Fibroblast of peridontal ligament (primary cell): ENCODE measurements at regions not wholly inside any gene's neighbourhood (a gene's known extent, or its start where the extent isn't known, plus 50 kb on each side); places are given as distances from the start of the nearest gene placed in this dataset.

Experiments
- DNase-seq: peaks from one replicate; pipeline ENCODE4 v3.0.0-alpha.2; 2010; ENCODE audit errors: extremely low read depth

- no peak for DNase-seq
These were observed 57.4 kb upstream of the TMPRSS15 start for GRCh38 chr21:18460979-18461378.

GRCh38 chr21:18461743-18462142, 58.2 kb upstream of the TMPRSS15 start:
- DNase-seq: no peak

GRCh38 chr21:18467715-18468114, 64.1 kb upstream of the TMPRSS15 start:
- DNase-seq: no peak

DNA sequence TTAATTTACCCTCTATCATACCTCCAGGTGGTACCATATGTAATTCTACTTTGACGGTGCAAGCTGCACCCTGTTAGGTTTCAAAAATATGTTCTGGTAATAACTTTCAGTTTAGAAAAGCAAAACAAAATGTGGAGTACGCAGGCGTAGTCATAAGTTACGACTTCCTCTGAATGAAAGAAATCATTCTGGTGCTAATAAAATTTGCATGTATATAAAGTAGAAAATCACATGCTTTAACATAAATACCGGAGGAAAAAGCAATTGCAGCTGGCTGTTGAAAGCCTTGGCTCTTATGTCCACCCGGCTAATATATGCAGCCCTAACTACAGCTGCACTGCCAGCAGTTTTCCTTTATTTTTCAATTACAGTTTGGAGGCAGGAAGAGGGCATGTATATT, 65.2 kb upstream of the TMPRSS15 start:
- no peak for DNase-seq

DNA sequence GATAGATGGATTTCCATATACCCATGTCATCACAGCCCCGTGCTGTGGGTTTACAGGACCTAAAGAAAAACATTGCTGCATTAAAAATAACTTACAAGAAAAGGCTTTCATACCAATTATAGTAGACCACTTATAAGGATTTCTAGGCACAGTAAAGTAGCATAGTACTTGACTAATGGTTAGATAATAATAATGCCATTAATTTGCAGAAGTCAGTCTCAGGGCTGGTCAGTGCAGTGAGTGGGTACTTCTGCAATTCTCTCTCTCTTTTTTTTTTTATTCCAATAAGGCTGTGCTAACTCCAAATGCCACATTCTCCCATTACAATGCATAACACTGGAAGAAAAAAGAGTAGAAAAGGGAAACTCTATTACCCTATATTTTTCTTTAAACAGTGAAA, 73.1 kb upstream of the TMPRSS15 start:
- no peak for DNase-seq

DNA sequence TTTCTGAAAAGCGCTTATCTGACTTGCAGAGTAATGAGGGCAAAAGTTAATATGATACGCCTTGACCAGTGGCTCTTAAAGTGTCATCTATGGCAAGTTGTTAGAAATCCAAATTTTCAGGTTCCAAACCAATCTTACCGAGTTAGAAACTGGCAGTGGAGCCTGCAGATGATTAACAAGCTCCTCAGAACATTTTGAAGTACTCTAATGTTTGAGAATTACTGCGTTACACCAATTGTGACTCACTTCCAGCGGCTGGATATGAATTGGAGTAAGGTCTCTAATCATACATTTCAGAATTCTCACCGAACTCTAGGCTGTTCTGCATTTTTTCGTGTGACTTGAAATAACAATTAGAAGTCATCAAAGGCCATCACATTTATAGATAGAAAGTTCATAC, 73.5 kb upstream of the TMPRSS15 start:
- no peak for DNase-seq

DNA sequence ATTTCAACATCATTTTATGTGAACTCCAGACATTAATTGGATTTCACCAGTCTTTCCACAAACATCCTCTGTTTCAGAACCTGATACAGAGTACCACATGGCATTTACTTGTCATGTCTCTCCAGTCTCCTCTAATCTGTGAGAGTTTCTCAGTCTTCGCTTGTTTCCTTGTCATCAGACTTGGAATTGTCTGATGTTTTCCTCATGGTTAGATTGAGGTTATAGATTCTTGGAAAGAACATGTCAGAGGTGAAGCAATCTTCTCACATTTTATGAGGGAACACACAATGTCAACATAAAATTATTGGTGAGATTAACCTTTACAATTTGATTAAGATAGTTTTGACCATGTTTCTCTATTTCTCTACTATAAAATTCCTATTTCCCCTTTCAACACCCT, 74.9 kb upstream of the TMPRSS15 start:
- no peak for DNase-seq

- no peak for DNase-seq
These were observed 84.7 kb upstream of the TMPRSS15 start for GRCh38 chr21:18488252-18488651.

GRCh38 chr21:18493422-18493821, 89.8 kb upstream of the TMPRSS15 start:
- no peak for DNase-seq

DNA sequence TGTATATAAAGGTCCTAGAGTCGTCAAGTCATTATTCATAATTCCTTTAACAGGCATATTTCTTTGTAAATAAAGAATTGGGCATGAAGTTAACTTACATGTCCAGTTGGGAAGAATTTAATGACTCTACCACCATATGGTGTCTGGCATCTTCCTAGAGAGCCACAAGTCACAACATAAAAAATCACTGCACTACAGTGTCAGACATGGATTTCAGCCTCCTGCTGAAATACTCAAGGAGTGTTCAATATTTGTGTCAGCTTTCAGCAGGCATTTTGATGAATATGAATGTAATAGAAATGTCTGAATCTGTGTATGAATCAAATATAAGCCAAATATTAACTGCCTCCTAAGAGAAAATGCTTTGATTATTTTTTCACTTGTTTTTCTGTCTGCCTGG, 91.9 kb upstream of the TMPRSS15 start:
- DNase-seq: no peak

- DNase-seq: no peak
These were observed 94.8 kb upstream of the TMPRSS15 start for GRCh38 chr21:18498431-18498830.

- DNase-seq: peak; percentile 1
These were observed 96.3 kb upstream of the TMPRSS15 start for GRCh38 chr21:18499761-18500376.

DNA sequence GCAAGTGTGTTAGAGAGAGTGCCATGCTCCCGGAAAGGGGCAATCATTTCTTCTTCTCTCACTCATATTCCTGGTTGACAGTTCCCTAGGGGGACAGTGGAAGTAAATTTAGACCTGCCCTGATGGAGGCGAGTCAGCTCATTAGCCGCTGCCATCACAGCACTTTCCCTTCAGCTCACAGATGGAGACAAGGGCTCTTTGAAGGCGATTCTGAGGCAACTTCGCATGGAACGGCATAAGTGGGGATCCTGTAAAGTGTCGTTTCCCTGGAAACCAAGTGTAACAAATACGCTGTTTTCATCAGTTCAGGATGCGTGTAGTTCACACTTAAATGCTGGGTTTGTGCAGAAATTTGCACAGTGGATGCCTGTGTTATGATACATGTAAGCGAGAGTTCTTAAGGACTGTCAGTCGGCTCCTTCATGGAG, 114.5 kb upstream of the TMPRSS15 start:
- DNase-seq: no peak

- DNase-seq: no peak
These were observed 117.6 kb upstream of the TMPRSS15 start for GRCh38 chr21:18521204-18521603.

DNA sequence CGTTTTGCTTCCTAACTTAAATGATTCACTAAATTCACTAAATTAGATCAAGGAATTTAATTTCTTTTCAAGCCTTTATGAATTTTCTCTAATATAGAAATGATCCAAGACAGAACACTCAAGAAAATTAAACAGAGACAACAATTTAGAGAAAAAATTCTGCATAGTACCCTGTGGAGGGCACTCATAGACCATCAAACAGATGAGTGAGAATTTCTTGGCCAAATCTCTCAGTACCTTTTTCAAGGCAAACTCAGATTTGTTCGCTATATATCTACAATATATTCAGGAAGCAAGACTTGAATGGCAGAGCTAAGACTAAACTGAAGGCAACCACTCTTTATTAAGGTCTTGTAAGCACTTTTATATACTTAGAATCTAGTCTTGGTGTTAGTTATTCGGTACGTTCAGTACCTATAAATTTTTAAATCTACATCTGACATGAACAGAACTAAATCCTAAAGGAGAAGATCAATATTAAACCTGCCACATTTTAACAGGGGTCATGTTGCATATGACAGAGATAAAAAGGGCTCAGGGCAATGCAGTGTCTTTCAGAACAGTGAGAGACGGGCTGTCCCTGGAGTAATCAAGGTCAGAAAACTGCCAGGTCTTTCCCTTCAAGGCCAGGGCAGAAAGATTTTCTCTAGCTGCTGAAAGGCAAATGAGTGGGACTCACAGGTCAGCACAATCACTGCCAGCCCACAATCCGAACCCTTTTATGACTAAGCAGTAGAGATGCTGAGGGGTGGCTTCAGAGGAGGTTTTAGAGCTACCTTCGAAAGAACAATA, 118.8 kb upstream of the TMPRSS15 start:
- DNase-seq: no peak

- no peak for DNase-seq
These were observed 120.7 kb upstream of the TMPRSS15 start for GRCh38 chr21:18524097-18524880.

DNA sequence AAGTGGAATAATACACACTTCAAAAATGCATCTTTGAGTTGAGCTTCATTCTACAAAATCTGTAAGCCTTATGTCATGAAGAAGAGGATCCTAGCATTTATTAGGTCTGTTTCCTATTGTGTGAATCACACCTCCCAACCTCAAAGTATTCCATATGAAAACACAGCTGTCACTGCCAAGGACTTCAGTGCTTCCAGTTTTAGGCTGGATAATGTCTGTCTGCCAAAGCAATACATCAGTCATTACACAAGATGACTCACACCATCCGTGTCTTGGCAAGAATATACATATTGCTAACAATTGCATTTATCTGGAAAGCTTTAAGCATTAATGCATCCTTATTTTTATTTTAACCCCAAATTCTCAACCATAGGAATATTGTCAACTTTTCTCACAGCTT, 125.7 kb upstream of the TMPRSS15 start:
- DNase-seq: no peak

DNA sequence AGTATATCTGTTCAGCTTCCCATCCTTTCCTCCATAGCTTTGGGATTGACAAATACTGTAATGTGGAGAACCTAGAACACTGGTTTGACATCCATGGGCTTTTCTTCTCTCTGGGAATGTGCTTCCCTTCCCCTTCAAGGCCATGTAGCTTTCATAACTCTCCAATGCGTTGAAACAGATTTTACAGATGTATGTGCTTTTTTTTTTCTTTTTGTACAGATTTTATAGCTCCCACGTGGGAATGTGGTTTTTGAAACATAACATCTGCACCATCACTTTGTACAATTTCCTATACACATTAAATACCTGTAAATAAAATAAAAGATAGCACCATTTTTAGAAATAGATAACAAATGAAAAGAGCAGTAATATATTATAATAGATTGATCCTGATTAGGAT, 138.5 kb upstream of the TMPRSS15 start:
- DNase-seq: no peak

DNA sequence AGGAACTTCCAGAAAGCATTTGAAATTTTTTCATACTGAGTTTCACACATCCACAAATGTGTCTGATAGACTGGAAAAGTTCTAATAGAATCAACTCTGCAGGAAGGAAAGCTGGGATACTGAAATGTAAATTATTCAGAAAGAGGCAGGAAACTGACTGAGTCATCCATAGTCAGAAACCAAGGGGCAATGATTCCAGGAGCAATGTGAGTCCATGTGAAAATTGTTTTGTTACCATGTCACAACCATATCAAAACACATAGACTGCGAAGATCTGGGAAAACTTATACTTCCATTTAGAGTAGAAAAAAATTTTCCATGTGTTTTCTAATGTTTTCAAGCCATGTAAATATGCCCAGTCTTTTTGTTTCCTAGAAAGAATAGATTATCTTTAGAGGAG, 142.3 kb upstream of the TMPRSS15 start:
- DNase-seq: no peak

GRCh38 chr21:18547347-18547746, 143.8 kb upstream of the TMPRSS15 start:
- no peak for DNase-seq

- no peak for DNase-seq
These were observed 144.7 kb upstream of the TMPRSS15 start for GRCh38 chr21:18548249-18548648.

GRCh38 chr21:18549214-18549905, 145.8 kb upstream of the TMPRSS15 start:
- no peak for DNase-seq
